ENCODE measurements at regions not wholly inside any gene's neighbourhood (a gene's known extent, or its start where the extent isn't known, plus 50 kb on each side); places are given as distances from the start of the nearest gene placed in this dataset.

- Histone ChIP-seq H3K4me1 (no peaks in the 10 kb centered on the region), H3K27me3 (ENCODE audit: control insufficient read depth, insufficient read depth, low read length) (no peaks in the 10 kb centered on the region), H3K27ac (no peak overlapping the region), H2AFZ (peak overlapping the region; percentile 48), H3K36me3 (ENCODE audit: control insufficient read depth, insufficient read depth, low read length) (no peaks in the 10 kb centered on the region), H3K4me3 (ENCODE audit: low read depth, low read length) (no peak overlapping the region), H3K4me2 (ENCODE audit: low read length) (no peak overlapping the region), H3K9ac (no peak overlapping the region), H3K79me2 (no peaks in the 10 kb centered on the region), H3K9me3 (ENCODE audit: control insufficient read depth, low read length) (no peaks in the 10 kb centered on the region)
- no peak for TF ChIP-seq CTCF (IDR thresholded peaks at IDR 0.05)
These were observed 96.0 kb upstream of the CCDC28A start for GRCh38 chr6:138677538-138677937.

GRCh38 chr6:138678168-138678567, 95.4 kb upstream of the CCDC28A start:
- Histone ChIP-seq H3K79me2 (no peaks in the 10 kb centered on the region), H3K4me3 (ENCODE audit: low read depth, low read length) (no peak overlapping the region), H2AFZ (no peak overlapping the region), H3K4me2 (ENCODE audit: low read length) (no peak overlapping the region), H3K27me3 (ENCODE audit: control insufficient read depth, insufficient read depth, low read length) (no peaks in the 10 kb centered on the region), H3K9me3 (ENCODE audit: control insufficient read depth, low read length) (no peaks in the 10 kb centered on the region), H3K4me1 (no peaks in the 10 kb centered on the region), H3K27ac (no peak overlapping the region), H3K36me3 (ENCODE audit: control insufficient read depth, insufficient read depth, low read length) (no peaks in the 10 kb centered on the region), H3K9ac (no peak overlapping the region)
- TF ChIP-seq CTCF (IDR thresholded peaks at IDR 0.05): no peak

GRCh38 chr6:138680085-138680484, 93.5 kb upstream of the CCDC28A start:
- H3K4me3 ChIP-seq (ENCODE audit: low read depth, low read length): no peak overlapping the region
- H3K36me3 ChIP-seq (ENCODE audit: control insufficient read depth, insufficient read depth, low read length): no peaks in the 10 kb centered on the region
- no peaks in the 10 kb centered on the region for H3K27me3 ChIP-seq (ENCODE audit: control insufficient read depth, insufficient read depth, low read length)
- no peak overlapping the region for H3K27ac ChIP-seq
- H3K4me2 ChIP-seq (ENCODE audit: low read length): no peak overlapping the region
- TF ChIP-seq CTCF (IDR thresholded peaks at IDR 0.05): no peak
- no peaks in the 10 kb centered on the region for H3K79me2 ChIP-seq
- no peak overlapping the region for H2AFZ ChIP-seq
- H3K9ac ChIP-seq: no peak overlapping the region
- no peaks in the 10 kb centered on the region for H3K9me3 ChIP-seq (ENCODE audit: control insufficient read depth, low read length)
- no peaks in the 10 kb centered on the region for H3K4me1 ChIP-seq

- H3K9ac ChIP-seq: no peak overlapping the region
- H3K27me3 ChIP-seq (ENCODE audit: control insufficient read depth, insufficient read depth, low read length): no peaks in the 10 kb centered on the region
- no peaks in the 10 kb centered on the region for H3K9me3 ChIP-seq (ENCODE audit: control insufficient read depth, low read length)
- no peak for TF ChIP-seq CTCF (IDR thresholded peaks at IDR 0.05)
- H3K4me1 ChIP-seq: no peaks in the 10 kb centered on the region
- no peak overlapping the region for H3K27ac ChIP-seq
- no peak overlapping the region for H2AFZ ChIP-seq
- no peaks in the 10 kb centered on the region for H3K79me2 ChIP-seq
- no peak overlapping the region for H3K4me3 ChIP-seq (ENCODE audit: low read depth, low read length)
- H3K4me2 ChIP-seq (ENCODE audit: low read length): no peak overlapping the region
- no peaks in the 10 kb centered on the region for H3K36me3 ChIP-seq (ENCODE audit: control insufficient read depth, insufficient read depth, low read length)
These were observed 91.9 kb upstream of the CCDC28A start for GRCh38 chr6:138681627-138682026.

GRCh38 chr6:138682704-138683527, 90.7 kb upstream of the CCDC28A start:
- Histone ChIP-seq H3K36me3 (ENCODE audit: control insufficient read depth, insufficient read depth, low read length) (no peaks in the 10 kb centered on the region), H3K4me2 (ENCODE audit: low read length) (no peak overlapping the region), H3K27ac (no peak overlapping the region), H2AFZ (peak overlapping the region; percentile 36), H3K27me3 (ENCODE audit: control insufficient read depth, insufficient read depth, low read length) (no peaks in the 10 kb centered on the region), H3K9ac (no peak overlapping the region), H3K4me1 (no peaks in the 10 kb centered on the region), H3K79me2 (no peaks in the 10 kb centered on the region), H3K4me3 (ENCODE audit: low read depth, low read length) (no peak overlapping the region), H3K9me3 (ENCODE audit: control insufficient read depth, low read length) (no peaks in the 10 kb centered on the region)
- no peak for TF ChIP-seq CTCF (IDR thresholded peaks at IDR 0.05)

Data from parathyroid adenoma (tissue), 2 donors.